B cell (primary cell): ENCODE measurements at regions not wholly inside any gene's neighbourhood (a gene's known extent, or its start where the extent isn't known, plus 50 kb on each side); places are given as distances from the start of the nearest gene placed in this dataset.

ENCODE experiments used
- CTCF ChIP-seq: fragments of 200-600 bp; IDR thresholded peaks from one replicate; pipeline ENCODE4 v1.8.0; 2022; ENCODE audit warnings: antibody characterized with exemption, mild to moderate bottlenecking
- EZH2 ChIP-seq: IDR thresholded peaks from 2 replicates; pipeline ENCODE4 v1.6.1; 2012; ENCODE audit warnings: borderline replicate concordance, low read depth, mild to moderate bottlenecking, moderate library complexity, low read length; ENCODE audit not compliant: insufficient read depth, poor library complexity, severe bottlenecking

GRCh38 chr13:89955773-89956172 lies 1391.7 kb upstream of the MIR17HG start:
- TF ChIP-seq CTCF (no peak), EZH2 (no peak)
